CD4-positive, alpha-beta memory T cell (primary cell): ENCODE measurements at regions not wholly inside any gene's neighbourhood (a gene's known extent, or its start where the extent isn't known, plus 50 kb on each side); places are given as distances from the start of the nearest gene placed in this dataset.
"Not testable (repeated sequence)": the region's sequence is repeated elsewhere in the genome, so short reads cannot be mapped to it uniquely, and the experiment has no call there.

ENCODE experiments used
- CTCF ChIA-PET: fragments of 350-600 bp; sonication (Branson Sonifier 250); formaldehyde crosslinking; loops from one replicate; lab custom pipeline; 2021; ENCODE audit warnings: inconsistent platforms; ENCODE audit not compliant: partially characterized antibody; lab: Charles Lee
- POLR2A ChIA-PET: fragments of 350-600 bp; sonication (Branson Sonifier 250); formaldehyde crosslinking; loops from one replicate; lab custom pipeline; 2021; ENCODE audit not compliant: partially characterized antibody; lab: Charles Lee
- DNase-seq, 5 donors: peaks; one replicate each; pipeline versions ENCODE4 v3.0.0 to v3.0.0-alpha.2; 2020 to 2022; ENCODE audit warnings: mixed read lengths in 1 of 5
- H3K27ac ChIP-seq: one replicate; pipeline ENCODE4 v1.7.0; 2013; ENCODE audit warnings: low read depth, low read length
- H3K27me3 ChIP-seq: 2 replicates; pipeline ENCODE4 v1.7.0; 2013; ENCODE audit warnings: mild to moderate bottlenecking, low read length, moderate library complexity; ENCODE audit not compliant: insufficient read depth
- H3K36me3 ChIP-seq: 2 replicates; pipeline ENCODE4 v1.7.0; 2013; ENCODE audit warnings: mild to moderate bottlenecking, low read length, moderate library complexity; ENCODE audit not compliant: insufficient read depth
- H3K4me1 ChIP-seq: 2 replicates; pipeline ENCODE4 v1.7.0; 2013; ENCODE audit warnings: mild to moderate bottlenecking, low read length, moderate library complexity; ENCODE audit not compliant: insufficient read depth
- H3K4me3 ChIP-seq, 2 donors: one replicate each; pipeline ENCODE4 v1.7.0; 2013; ENCODE audit warnings: low read length in 2 of 2, mild to moderate bottlenecking in 1 of 2
- H3K9me3 ChIP-seq, 2 donors: one replicate each; pipeline ENCODE4 v1.7.0; 2013; ENCODE audit warnings: low read length in 2 of 2, control low read depth in 1 of 2; ENCODE audit not compliant: control insufficient read depth in 1 of 2
- H3K27ac Mint-ChIP-seq, 7 donors: one replicate each; pipeline ENCODE4 v1.8.0; 2020 to 2021; ENCODE audit warnings: mixed read lengths in 7 of 7, mild to moderate bottlenecking in 6 of 7, inconsistent platforms in 3 of 7, moderate library complexity in 3 of 7
- H3K27me3 Mint-ChIP-seq, 2 donors: one replicate each; pipeline ENCODE4 v1.8.0; 2020 to 2021; ENCODE audit warnings: mixed read lengths in 2 of 2
- H3K36me3 Mint-ChIP-seq, 2 donors: one replicate each; pipeline ENCODE4 v1.8.0; 2020 to 2021; ENCODE audit warnings: mixed read lengths in 2 of 2, inconsistent platforms in 1 of 2, mild to moderate bottlenecking in 1 of 2
- H3K4me1 Mint-ChIP-seq, 4 donors: one replicate each; pipeline ENCODE4 v1.8.0; 2020 to 2021; ENCODE audit warnings: mixed read lengths in 4 of 4, mild to moderate bottlenecking in 1 of 4
- H3K4me3 Mint-ChIP-seq, 8 donors: one replicate each; pipeline ENCODE4 v1.8.0; 2020 to 2021; ENCODE audit warnings: mixed read lengths in 8 of 8, mild to moderate bottlenecking in 7 of 8, moderate library complexity in 6 of 8, inconsistent platforms in 3 of 8
- H3K9me3 Mint-ChIP-seq, 8 donors: one replicate each; pipeline ENCODE4 v1.8.0; 2020 to 2021; ENCODE audit warnings: mixed read lengths in 8 of 8, mild to moderate bottlenecking in 5 of 8, inconsistent platforms in 3 of 8, moderate library complexity in 1 of 8
- intact Hi-C: fragments of 100-400 bp; cut with micrococcal nuclease; formaldehyde crosslinking; loops from one replicate; pipeline ENCODE4 v1.15.1; 2023

GRCh38 chrX:56125946-56126345, 106.2 kb upstream of the KLF8 start:
- intact Hi-C loops: no loop called here
- H3K4me3 ChIP-seq: no peak overlapping the region
- POLR2A ChIA-PET: no interaction called here

GRCh38 chrX:56130031-56130430, 102.1 kb upstream of the KLF8 start:
- Histone ChIP-seq H3K9me3 (no peaks in the 10 kb centered on the region), H3K4me1 (no peaks in the 10 kb centered on the region), H3K4me3 (no peak overlapping the region), H3K36me3 (no peaks in the 10 kb centered on the region), H3K27ac (no peak overlapping the region), H3K27me3 (no peaks in the 10 kb centered on the region)
- no peak for DNase-seq
- H3K4me1 Mint-ChIP-seq: no peaks in the 10 kb centered on the region
- H3K27me3 Mint-ChIP-seq: no peaks in the 10 kb centered on the region
- peaks cover 2 to 6% of the 10 kb centered on the region in 2 donors for H3K36me3 Mint-ChIP-seq
- H3K27ac Mint-ChIP-seq: no peak overlapping the region
- POLR2A ChIA-PET: no interaction called here
- H3K9me3 Mint-ChIP-seq: peaks cover 0 to 43% (median 36%) of the 10 kb centered on the region in 8 donors
- H3K4me3 Mint-ChIP-seq: no peak overlapping the region
- CTCF ChIA-PET: no interaction called here
- intact Hi-C loops: no loop called here

More at GRCh38 chrX:56125946-56126345, 106.2 kb upstream of the KLF8 start:
- no peak overlapping the region for H3K27ac Mint-ChIP-seq
- H3K36me3 Mint-ChIP-seq: peaks cover 0 to 3% of the 10 kb centered on the region in 2 donors
- no peaks in the 10 kb centered on the region for H3K4me1 Mint-ChIP-seq
- no peak for DNase-seq
- H3K9me3 ChIP-seq: no peaks in the 10 kb centered on the region
- CTCF ChIA-PET: no interaction called here
- H3K27ac ChIP-seq: no peak overlapping the region
- no peaks in the 10 kb centered on the region for H3K36me3 ChIP-seq
- no peaks in the 10 kb centered on the region for H3K27me3 Mint-ChIP-seq
- H3K4me1 ChIP-seq: no peaks in the 10 kb centered on the region
- no peaks in the 10 kb centered on the region for H3K27me3 ChIP-seq
- H3K4me3 Mint-ChIP-seq: no peak overlapping the region
- H3K9me3 Mint-ChIP-seq: peaks cover 0 to 21% (median 16%) of the 10 kb centered on the region in 8 donors

GRCh38 chrX:56130436-56130835, 101.7 kb upstream of the KLF8 start:
- H3K27ac ChIP-seq: no peak overlapping the region
- Mint-ChIP-seq H3K4me3 (no peak overlapping the region), H3K9me3 (peaks cover 0 to 43% (median 36%) of the 10 kb centered on the region in 8 donors), H3K27ac (no peak overlapping the region), H3K36me3 (peaks cover 2 to 6% of the 10 kb centered on the region in 2 donors), H3K27me3 (no peaks in the 10 kb centered on the region), H3K4me1 (no peaks in the 10 kb centered on the region)
- no peak for DNase-seq
- H3K27me3 ChIP-seq: no peaks in the 10 kb centered on the region
- H3K9me3 ChIP-seq: no peaks in the 10 kb centered on the region
- H3K4me1 ChIP-seq: no peaks in the 10 kb centered on the region
- intact Hi-C loops: no loop called here
- H3K36me3 ChIP-seq: no peaks in the 10 kb centered on the region
- no peak overlapping the region for H3K4me3 ChIP-seq
- ChIA-PET CTCF (no interaction called here), POLR2A (no interaction called here)

GRCh38 chrX:56164135-56164534, 68.0 kb upstream of the KLF8 start:
- H3K27ac Mint-ChIP-seq, H3K9me3 ChIP-seq, POLR2A ChIA-PET, H3K36me3 Mint-ChIP-seq, H3K4me1 ChIP-seq, intact Hi-C loops, H3K36me3 ChIP-seq, H3K27me3 Mint-ChIP-seq, H3K27me3 ChIP-seq, H3K27ac ChIP-seq, DNase-seq, H3K4me3 Mint-ChIP-seq, CTCF ChIA-PET, H3K4me3 ChIP-seq, H3K4me1 Mint-ChIP-seq: not testable (repeated sequence)
- peaks cover 0 to 49% (median 21%) of the 10 kb centered on the region in 8 donors for H3K9me3 Mint-ChIP-seq
